Breast epithelium (tissue), 3 donors: ENCODE measurements at regions not wholly inside any gene's neighbourhood (a gene's known extent, or its start where the extent isn't known, plus 50 kb on each side); places are given as distances from the start of the nearest gene placed in this dataset.

ENCODE experiments used
- POLR2AphosphoS5 ChIP-seq, 3 donors: sonication (generic); formaldehyde crosslinking; IDR thresholded peaks; one replicate each; pipeline ENCODE4 v1.6.1; 2017; ENCODE audit warnings: antibody characterized with exemption in 3 of 3
- TF ChIP-seq, protein P1 (sequence below), 3 donors: fragments of 450-650 bp; IDR thresholded peaks; one replicate each; pipeline ENCODE4 v1.5.1; 2016 to 2017; ENCODE audit warnings: antibody characterized with exemption in 3 of 3, mild to moderate bottlenecking in 3 of 3, moderate library complexity in 3 of 3

DNA sequence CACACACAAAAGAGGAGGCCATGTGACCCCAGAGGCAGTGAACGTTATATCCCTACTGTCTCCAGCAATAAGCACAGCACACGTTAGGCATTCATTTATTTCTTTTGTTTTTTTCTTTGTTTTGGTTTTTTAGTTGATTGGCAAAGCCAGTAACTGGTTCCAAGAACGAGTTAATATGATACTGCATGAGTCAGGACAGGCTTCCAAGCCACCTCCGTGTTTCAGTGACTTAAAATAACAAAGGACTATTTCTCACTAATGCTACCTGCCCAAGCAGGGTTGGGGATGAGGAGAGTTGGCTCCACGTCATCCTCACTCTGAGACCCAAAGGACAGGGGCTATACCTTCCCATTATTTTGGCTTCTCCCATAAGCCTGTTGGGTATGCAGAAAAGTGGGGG is 130.5 kb downstream of the ST8SIA2 start:
- TF ChIP-seq, protein P1, sequence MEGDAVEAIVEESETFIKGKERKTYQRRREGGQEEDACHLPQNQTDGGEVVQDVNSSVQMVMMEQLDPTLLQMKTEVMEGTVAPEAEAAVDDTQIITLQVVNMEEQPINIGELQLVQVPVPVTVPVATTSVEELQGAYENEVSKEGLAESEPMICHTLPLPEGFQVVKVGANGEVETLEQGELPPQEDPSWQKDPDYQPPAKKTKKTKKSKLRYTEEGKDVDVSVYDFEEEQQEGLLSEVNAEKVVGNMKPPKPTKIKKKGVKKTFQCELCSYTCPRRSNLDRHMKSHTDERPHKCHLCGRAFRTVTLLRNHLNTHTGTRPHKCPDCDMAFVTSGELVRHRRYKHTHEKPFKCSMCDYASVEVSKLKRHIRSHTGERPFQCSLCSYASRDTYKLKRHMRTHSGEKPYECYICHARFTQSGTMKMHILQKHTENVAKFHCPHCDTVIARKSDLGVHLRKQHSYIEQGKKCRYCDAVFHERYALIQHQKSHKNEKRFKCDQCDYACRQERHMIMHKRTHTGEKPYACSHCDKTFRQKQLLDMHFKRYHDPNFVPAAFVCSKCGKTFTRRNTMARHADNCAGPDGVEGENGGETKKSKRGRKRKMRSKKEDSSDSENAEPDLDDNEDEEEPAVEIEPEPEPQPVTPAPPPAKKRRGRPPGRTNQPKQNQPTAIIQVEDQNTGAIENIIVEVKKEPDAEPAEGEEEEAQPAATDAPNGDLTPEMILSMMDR (IDR thresholded peaks at IDR 0.05), result no peak
- TF ChIP-seq POLR2AphosphoS5 (IDR thresholded peaks at IDR 0.05), result no peak
